ENCODE measurements at regions not wholly inside any gene's neighbourhood (a gene's known extent, or its start where the extent isn't known, plus 50 kb on each side); places are given as distances from the start of the nearest gene placed in this dataset.
A peak's percentile ranks its signal among the peaks of the same experiment; 100 is the strongest.

GRCh38 chr15:95653361-95653805, 677.1 kb upstream of the NR2F2 start:
- peak; percentile 51 for DNase-seq (ENCODE audit: low spot score)

GRCh38 chr15:95655089-95655607, 675.4 kb upstream of the NR2F2 start:
- DNase-seq (ENCODE audit: low spot score): no peak

- no peak for DNase-seq (ENCODE audit: low spot score)
Observed at GRCh38 chr15:95656595-95656994, 673.9 kb upstream of the NR2F2 start.

GRCh38 chr15:95658799-95659198, 671.7 kb upstream of the NR2F2 start:
- no peak for DNase-seq (ENCODE audit: low spot score)

- no peak for DNase-seq (ENCODE audit: low spot score)
Observed at GRCh38 chr15:95659656-95660055, 670.8 kb upstream of the NR2F2 start.

GRCh38 chr15:95662638-95663037, 667.9 kb upstream of the NR2F2 start:
- DNase-seq (ENCODE audit: low spot score): no peak

- DNase-seq (ENCODE audit: low spot score): no peak
Observed at GRCh38 chr15:95663156-95664100, 667.1 kb upstream of the NR2F2 start.

- DNase-seq (ENCODE audit: low spot score): peak; percentile 23
Observed at GRCh38 chr15:95664450-95664849, 666.0 kb upstream of the NR2F2 start.

GRCh38 chr15:95669146-95669922, 661.2 kb upstream of the NR2F2 start:
- DNase-seq (ENCODE audit: low spot score): no peak

- DNase-seq (ENCODE audit: low spot score): no peak
Observed at GRCh38 chr15:95674031-95674430, 656.5 kb upstream of the NR2F2 start.

GRCh38 chr15:95676500-95676899, 654.0 kb upstream of the NR2F2 start:
- no peak for DNase-seq (ENCODE audit: low spot score)

GRCh38 chr15:95679847-95680582, 650.5 kb upstream of the NR2F2 start:
- no peak for DNase-seq (ENCODE audit: low spot score)

- no peak for DNase-seq (ENCODE audit: low spot score)
Observed at GRCh38 chr15:95680728-95681127, 649.8 kb upstream of the NR2F2 start.

- DNase-seq (ENCODE audit: low spot score): no peak
Observed at GRCh38 chr15:95681836-95682544, 648.5 kb upstream of the NR2F2 start.

- no peak for DNase-seq (ENCODE audit: low spot score)
Observed at GRCh38 chr15:95684126-95684525, 646.4 kb upstream of the NR2F2 start.

GRCh38 chr15:95684693-95685115, 645.8 kb upstream of the NR2F2 start:
- DNase-seq (ENCODE audit: low spot score): no peak

GRCh38 chr15:95687061-95687460, 643.4 kb upstream of the NR2F2 start:
- no peak for DNase-seq (ENCODE audit: low spot score)

- no peak for DNase-seq (ENCODE audit: low spot score)
Observed at GRCh38 chr15:95687686-95688085, 642.8 kb upstream of the NR2F2 start.

GRCh38 chr15:95690631-95691340, 639.7 kb upstream of the NR2F2 start:
- no peak for DNase-seq (ENCODE audit: low spot score)

GRCh38 chr15:95693917-95694316, 636.6 kb upstream of the NR2F2 start:
- no peak for DNase-seq (ENCODE audit: low spot score)

- DNase-seq (ENCODE audit: low spot score): no peak
Observed at GRCh38 chr15:95698230-95698629, 632.3 kb upstream of the NR2F2 start.

Measured in COLO829 (cell line).